Breast epithelium (tissue), 4 donors: ENCODE measurements at regions not wholly inside any gene's neighbourhood (a gene's known extent, or its start where the extent isn't known, plus 50 kb on each side); places are given as distances from the start of the nearest gene placed in this dataset.

ENCODE experiments used
- DNase-seq, 2 donors: peaks; one replicate each; pipeline ENCODE4 v3.0.0-alpha.2; 2019; ENCODE audit warnings: low spot score in 2 of 2
- H3K27ac ChIP-seq, 2 donors: fragments of 200-600 bp; sonication (generic) in 1 of 2; one replicate each; pipeline ENCODE4 v1.5.1; 2016 to 2019; ENCODE audit warnings: mild to moderate bottlenecking in 1 of 2
- H3K27me3 ChIP-seq, 2 donors: fragments of 200-600 bp; sonication (generic) in 1 of 2; one replicate each; pipeline versions ENCODE4 v1.5.1 to v1.6.0; 2017 to 2019; ENCODE audit warnings: control low read depth in 1 of 2, mild to moderate bottlenecking in 1 of 2
- H3K36me3 ChIP-seq: fragments of 200-600 bp; one replicate; pipeline ENCODE4 v1.5.1; 2019
- H3K4me1 ChIP-seq, 2 donors: fragments of 200-600 bp; sonication (generic); one replicate each; pipeline ENCODE4 v1.5.1; 2016 to 2019; ENCODE audit warnings: control low read depth in 1 of 2
- H3K4me3 ChIP-seq, 3 donors: fragments of 200-600 bp; sonication (generic); 1 replicate in 2 of 3; 2 replicates in 1 of 3; pipeline ENCODE4 v1.5.1; 2016 to 2019; ENCODE audit warnings: mild to moderate bottlenecking in 3 of 3, moderate library complexity in 2 of 3
- H3K9me3 ChIP-seq, 2 donors: fragments of 200-600 bp; sonication (generic) in 1 of 2; one replicate each; pipeline ENCODE4 v1.5.1; 2016 to 2019; ENCODE audit warnings: control low read depth in 1 of 2
- CTCF ChIP-seq, 3 donors: fragments of 450-650 bp; IDR thresholded peaks; one replicate each; pipeline ENCODE4 v1.5.1; 2016 to 2017; ENCODE audit warnings: antibody characterized with exemption in 3 of 3, mild to moderate bottlenecking in 3 of 3, moderate library complexity in 3 of 3
- POLR2A ChIP-seq: fragments of 450-650 bp; IDR thresholded peaks from one replicate; pipeline ENCODE4 v1.6.1; 2016; ENCODE audit warnings: antibody characterized with exemption, mild to moderate bottlenecking, moderate library complexity
- POLR2AphosphoS5 ChIP-seq, 3 donors: sonication (generic); formaldehyde crosslinking; IDR thresholded peaks; one replicate each; pipeline ENCODE4 v1.6.1; 2017; ENCODE audit warnings: antibody characterized with exemption in 3 of 3
- intact Hi-C: fragments of 100-400 bp; cut with DNase I; formaldehyde crosslinking; loops from one replicate; pipeline ENCODE4 v1.15.1; 2023; ENCODE audit warnings: low total_unique reads

- DNase-seq = no peak
- no peak overlapping the region for H3K4me3 ChIP-seq
- H3K27ac ChIP-seq = no peak overlapping the region
- no peaks in the 10 kb centered on the region for H3K4me1 ChIP-seq
- H3K9me3 ChIP-seq = peaks cover 0 to 4% of the 10 kb centered on the region in 2 donors
- intact Hi-C loops = no loop called here
- H3K36me3 ChIP-seq = no peaks in the 10 kb centered on the region
- TF ChIP-seq CTCF (IDR thresholded peaks at IDR 0.05) (no peak), POLR2AphosphoS5 (IDR thresholded peaks at IDR 0.05) (no peak), POLR2A (no peak)
- no peaks in the 10 kb centered on the region for H3K27me3 ChIP-seq
These were observed 219.0 kb upstream of the MAN1A1 start for GRCh38 chr6:119568580-119568979.

- Histone ChIP-seq H3K27ac (no peak overlapping the region), H3K9me3 (no peaks in the 10 kb centered on the region), H3K4me3 (no peak overlapping the region), H3K36me3 (no peaks in the 10 kb centered on the region), H3K27me3 (no peaks in the 10 kb centered on the region), H3K4me1 (no peaks in the 10 kb centered on the region)
- TF ChIP-seq POLR2AphosphoS5 (IDR thresholded peaks at IDR 0.05) (no peak), CTCF (IDR thresholded peaks at IDR 0.05) (no peak), POLR2A (no peak)
- intact Hi-C loops = no loop called here
- no peak for DNase-seq
These were observed 217.1 kb upstream of the MAN1A1 start for GRCh38 chr6:119566546-119567260.

GRCh38 chr6:119565893-119566292, 216.3 kb upstream of the MAN1A1 start:
- H3K27ac ChIP-seq = no peak overlapping the region
- DNase-seq = no peak
- intact Hi-C loops = no loop called here
- H3K4me3 ChIP-seq = no peak overlapping the region
- H3K36me3 ChIP-seq = no peaks in the 10 kb centered on the region
- TF ChIP-seq POLR2AphosphoS5 (IDR thresholded peaks at IDR 0.05) = no peak
- no peak for TF ChIP-seq POLR2A
- no peak for TF ChIP-seq CTCF (IDR thresholded peaks at IDR 0.05)
- H3K4me1 ChIP-seq = no peaks in the 10 kb centered on the region
- H3K27me3 ChIP-seq = no peaks in the 10 kb centered on the region
- H3K9me3 ChIP-seq = no peaks in the 10 kb centered on the region

- H3K4me3 ChIP-seq = no peak overlapping the region
- H3K27me3 ChIP-seq = no peaks in the 10 kb centered on the region
- intact Hi-C loops = no loop called here
- no peak for DNase-seq
- no peaks in the 10 kb centered on the region for H3K9me3 ChIP-seq
- H3K36me3 ChIP-seq = no peaks in the 10 kb centered on the region
- TF ChIP-seq POLR2AphosphoS5 (IDR thresholded peaks at IDR 0.05) (no peak), CTCF (IDR thresholded peaks at IDR 0.05) (no peak), POLR2A (no peak)
- no peaks in the 10 kb centered on the region for H3K4me1 ChIP-seq
- H3K27ac ChIP-seq = no peak overlapping the region
These were observed 212.6 kb upstream of the MAN1A1 start for GRCh38 chr6:119562168-119562567.

- no peak overlapping the region for H3K27ac ChIP-seq
- H3K4me1 ChIP-seq = no peaks in the 10 kb centered on the region
- no peak overlapping the region for H3K4me3 ChIP-seq
- intact Hi-C loops = no loop called here
- H3K36me3 ChIP-seq = no peaks in the 10 kb centered on the region
- DNase-seq = no peak
- TF ChIP-seq CTCF (IDR thresholded peaks at IDR 0.05) (no peak), POLR2A (no peak), POLR2AphosphoS5 (IDR thresholded peaks at IDR 0.05) (no peak)
- no peaks in the 10 kb centered on the region for H3K27me3 ChIP-seq
- H3K9me3 ChIP-seq = no peaks in the 10 kb centered on the region
These were observed 210.0 kb upstream of the MAN1A1 start for GRCh38 chr6:119559586-119559985.
